Fibroblast of peridontal ligament (primary cell): ENCODE measurements at regions not wholly inside any gene's neighbourhood (a gene's known extent, or its start where the extent isn't known, plus 50 kb on each side); places are given as distances from the start of the nearest gene placed in this dataset.

Source experiments
- DNase-seq: peaks from one replicate; pipeline ENCODE4 v3.0.0-alpha.2; 2010; ENCODE audit errors: extremely low read depth

DNA sequence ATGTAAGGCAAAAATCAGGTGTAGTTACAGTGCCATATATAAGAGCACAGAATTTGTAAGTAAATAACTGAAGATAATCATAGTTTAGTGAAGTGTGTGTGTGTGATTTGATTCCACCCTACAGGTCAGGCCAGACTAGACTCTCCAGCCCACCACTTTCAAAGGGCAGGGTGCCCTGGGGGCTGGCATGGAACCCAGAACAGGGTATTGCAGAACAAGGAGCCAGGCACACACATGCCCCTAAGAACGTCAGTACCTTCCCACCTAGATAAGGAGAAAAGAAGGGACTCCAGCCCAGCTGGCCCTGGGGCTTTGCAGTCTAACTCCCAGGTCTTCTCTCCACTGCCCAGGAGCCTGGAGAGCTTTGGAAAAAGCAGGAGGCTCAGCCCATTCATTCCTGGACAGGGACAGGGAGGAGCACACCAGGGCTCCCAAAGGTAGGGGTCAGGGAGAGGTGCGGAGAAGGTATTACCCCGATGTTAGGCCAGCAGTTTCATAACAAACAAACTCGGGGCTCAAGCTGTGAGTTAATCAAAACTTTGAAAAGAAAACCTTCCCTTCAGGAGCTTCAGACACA lies 149.7 kb upstream of the VANGL1 start:
- no peak for DNase-seq

DNA sequence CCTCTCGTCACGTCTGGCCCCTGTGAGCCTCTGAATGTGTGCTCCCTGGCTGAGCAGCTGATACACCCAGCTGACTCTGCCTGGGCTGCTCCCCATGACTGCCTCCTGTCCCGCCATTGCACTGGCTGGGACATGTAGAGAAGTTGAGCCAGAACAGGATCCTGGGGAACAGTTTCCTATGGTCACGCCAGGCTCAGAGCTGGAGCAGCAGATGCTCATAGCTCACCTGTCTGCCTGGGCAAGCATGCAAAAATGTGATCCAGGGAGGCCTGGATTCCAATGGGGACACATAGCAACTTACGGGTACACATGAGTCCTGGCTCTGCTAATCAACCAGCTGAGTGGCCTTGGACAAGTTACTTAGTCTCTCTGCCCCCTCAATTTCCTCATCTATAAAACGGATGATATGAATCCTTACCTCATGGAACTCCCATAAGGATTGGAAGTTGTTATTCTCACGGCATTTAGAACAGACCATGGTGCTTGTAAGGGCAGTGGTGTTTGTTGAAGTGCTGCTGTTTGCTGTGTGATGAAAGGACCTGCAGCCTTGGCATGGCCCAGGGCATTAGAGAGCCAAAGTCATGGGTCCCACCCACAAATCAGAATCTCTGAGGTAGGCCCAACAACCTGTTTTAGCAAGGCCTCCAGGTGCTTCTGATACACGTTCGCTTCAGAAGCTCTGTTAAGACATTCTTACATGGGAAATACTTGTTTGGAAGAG lies 150.3 kb upstream of the VANGL1 start:
- DNase-seq, result no peak

- no peak for DNase-seq
Observed at GRCh38 chr1:115479055-115479482, 141.0 kb upstream of the NGF start.

GRCh38 chr1:115477071-115477470 lies 139.0 kb upstream of the NGF start:
- no peak for DNase-seq

DNA sequence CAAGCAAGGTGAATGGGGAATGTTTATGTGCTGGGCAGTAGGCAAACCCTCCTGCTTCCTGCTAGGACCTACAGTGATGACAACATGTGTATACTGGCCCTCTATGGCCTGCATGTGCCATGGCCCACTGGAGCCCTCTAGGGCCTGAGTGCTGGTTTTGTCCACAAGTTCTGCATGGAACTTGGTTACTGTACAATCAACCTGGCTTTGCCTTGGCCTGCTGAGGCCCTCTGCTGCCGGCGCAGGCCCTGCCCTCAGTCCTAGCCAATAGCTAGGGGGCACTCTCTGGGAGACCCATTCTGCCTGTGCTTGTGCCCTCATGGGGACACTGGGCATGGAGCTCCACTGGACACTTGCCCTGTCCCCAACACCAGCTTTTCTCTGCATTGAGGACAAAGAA lies 138.6 kb upstream of the NGF start:
- DNase-seq, result peak; percentile 27

- no peak for DNase-seq
Observed at GRCh38 chr1:115475901-115476300, 137.9 kb upstream of the NGF start.

- DNase-seq, result no peak
Observed at GRCh38 chr1:115475252-115475651, 137.2 kb upstream of the NGF start.

GRCh38 chr1:115473986-115474565 lies 136.0 kb upstream of the NGF start:
- no peak for DNase-seq

GRCh38 chr1:115469703-115470476 lies 131.8 kb upstream of the NGF start:
- DNase-seq, result peak; percentile 44

GRCh38 chr1:115467790-115468189 lies 129.7 kb upstream of the NGF start:
- DNase-seq, result no peak

DNA sequence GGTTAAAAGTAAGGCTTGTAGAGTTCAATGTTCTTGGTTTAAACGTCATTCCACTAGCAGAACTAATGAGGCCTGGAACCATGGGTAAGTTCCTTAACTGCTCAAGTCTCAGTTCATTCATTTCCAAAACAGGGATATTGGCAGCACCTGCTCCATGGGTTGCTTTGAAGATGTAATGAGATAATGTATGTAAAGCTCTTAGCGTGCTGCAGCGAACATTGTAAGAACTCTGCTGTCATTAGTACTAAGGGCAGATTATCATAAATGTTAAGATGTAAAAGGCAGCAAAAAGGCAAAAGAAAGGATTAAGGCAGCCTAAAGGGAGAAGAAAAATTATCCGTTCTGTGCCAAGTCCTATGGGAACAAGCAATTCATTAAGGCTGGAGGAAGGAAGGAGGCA lies 129.1 kb upstream of the NGF start:
- no peak for DNase-seq

- no peak for DNase-seq
Observed at GRCh38 chr1:115466433-115466832, 128.4 kb upstream of the NGF start.

DNA sequence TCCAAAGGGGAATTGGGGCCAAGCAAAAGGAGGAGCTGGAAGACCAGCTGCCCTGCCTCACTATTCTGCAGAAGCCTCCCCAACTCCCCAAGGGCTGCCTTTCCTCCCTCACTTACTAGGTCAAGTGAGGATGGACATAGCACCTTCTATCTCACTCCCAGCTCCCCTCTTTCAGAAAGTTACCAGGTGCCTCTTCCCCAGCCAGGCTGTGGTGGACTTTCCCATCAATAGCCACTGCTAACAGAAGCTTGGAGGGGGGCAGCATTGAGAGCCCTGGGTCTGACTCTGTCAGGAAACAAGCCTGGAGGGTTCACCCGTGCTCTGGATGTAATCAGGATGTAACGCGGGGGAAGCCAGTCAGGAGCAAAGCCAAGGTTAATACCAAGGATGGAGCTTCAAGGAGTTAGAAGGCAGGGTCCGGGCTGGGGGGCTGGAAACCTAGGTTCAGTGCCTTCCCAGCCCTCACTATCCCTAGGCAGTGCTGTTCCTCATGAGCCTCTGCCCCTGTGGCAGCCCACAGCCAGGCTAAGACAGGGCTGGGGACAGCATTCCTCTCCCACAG lies 127.8 kb upstream of the NGF start:
- DNase-seq, result no peak

GRCh38 chr1:115463347-115463746 lies 125.3 kb upstream of the NGF start:
- DNase-seq, result no peak

DNA sequence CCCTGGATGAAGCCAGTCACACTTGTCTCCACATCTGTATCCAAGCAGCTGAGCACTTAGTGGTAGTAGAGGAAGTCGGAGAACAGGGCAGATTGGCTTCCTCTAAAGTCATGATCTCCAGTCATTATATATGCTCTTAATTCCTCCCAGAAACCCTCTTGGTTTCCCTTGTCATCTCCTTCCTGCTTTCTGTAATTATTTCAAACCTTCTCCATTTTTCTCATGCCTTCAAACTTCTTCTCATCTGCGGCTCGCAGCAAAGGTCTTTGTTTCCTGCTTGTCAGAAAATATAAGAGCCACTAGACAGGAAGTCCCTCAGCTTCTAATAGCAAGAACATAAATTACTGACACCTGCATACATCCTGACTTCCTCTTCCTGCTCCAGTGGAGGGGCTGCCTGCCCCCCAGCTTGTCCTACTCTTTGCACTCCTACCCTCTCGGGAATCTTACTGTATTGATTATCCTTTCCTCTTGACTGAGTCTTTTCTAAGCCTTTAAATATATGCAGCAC lies 124.6 kb upstream of the NGF start:
- DNase-seq, result no peak

GRCh38 chr1:115461526-115461925 lies 123.5 kb upstream of the NGF start:
- no peak for DNase-seq

GRCh38 chr1:115459161-115459560 lies 121.1 kb upstream of the NGF start:
- DNase-seq, result no peak

DNA sequence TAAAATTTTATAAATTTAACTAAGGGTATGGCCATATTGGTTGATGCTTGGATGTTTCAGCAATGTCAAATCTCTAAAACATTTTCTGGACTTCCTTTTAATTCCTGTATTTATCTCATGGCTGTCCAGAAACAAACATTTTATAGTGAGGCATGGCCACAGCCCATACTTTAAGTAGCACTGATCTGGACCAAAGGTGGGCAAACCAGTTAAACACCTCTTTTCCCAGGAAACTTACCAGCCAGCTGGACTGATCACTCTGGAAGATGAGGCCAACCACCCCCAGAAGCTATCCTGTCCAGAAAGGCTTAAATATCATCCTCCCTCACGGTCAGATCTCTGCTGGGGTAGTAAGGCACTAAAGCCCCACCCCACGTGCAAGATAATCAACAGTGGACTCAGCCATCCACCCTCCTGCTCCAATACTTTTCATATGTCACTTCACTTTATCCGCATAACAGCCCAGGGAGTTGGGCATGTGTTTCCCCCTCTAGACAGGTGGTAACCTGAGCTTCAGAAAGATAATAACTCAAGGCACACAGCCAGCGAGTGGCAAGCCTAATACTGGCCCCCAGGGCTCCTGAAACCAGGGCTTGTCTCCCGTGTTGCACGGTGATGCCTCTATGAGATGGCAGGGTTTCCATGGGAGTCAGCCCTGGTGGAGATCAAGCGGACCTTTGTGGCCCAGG lies 120.5 kb upstream of the NGF start:
- no peak for DNase-seq

DNA sequence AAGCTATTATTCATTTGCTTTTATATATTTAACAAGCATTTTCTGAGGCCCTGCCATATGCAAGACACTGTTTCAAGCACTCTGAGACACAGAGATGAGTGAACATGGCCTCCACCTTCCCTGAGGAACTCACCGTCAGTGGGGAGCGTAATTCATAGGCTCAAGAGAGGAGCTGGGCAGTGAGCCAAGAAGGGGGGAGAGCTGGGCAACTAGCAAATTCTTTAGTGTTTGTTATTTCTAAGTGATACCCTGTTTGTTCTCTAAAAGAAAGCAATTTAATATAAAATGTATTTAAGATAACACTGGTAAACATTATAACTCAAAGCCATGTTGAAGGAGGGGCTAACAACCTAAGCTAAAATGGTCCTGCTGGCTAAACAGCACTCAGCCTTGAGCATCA lies 119.2 kb upstream of the NGF start:
- no peak for DNase-seq

DNA sequence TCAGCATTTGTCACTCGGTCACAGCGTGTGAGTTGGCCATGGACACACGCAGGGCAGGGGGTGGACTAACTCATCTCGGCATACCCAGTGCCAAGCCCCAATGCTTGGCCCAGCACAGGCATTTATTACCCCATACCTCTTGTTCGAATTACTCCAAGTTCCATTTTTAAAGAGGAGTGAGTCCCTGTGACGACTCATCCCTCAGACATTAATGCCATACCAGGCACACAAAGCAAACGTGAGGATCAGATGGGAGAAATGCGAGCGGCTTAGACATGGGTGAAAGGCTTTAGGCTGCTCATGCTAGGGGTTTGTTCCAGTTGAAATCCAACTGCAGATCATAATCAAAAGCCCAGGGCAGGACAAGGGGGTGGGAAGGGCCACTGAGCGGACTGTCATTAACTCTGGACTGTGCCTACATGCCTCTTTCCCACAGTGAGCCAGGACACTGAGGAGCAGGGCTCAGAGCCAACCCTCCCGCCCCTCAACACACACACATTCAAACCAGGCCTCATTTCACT lies 118.5 kb upstream of the NGF start:
- peak; percentile 50 for DNase-seq

DNA sequence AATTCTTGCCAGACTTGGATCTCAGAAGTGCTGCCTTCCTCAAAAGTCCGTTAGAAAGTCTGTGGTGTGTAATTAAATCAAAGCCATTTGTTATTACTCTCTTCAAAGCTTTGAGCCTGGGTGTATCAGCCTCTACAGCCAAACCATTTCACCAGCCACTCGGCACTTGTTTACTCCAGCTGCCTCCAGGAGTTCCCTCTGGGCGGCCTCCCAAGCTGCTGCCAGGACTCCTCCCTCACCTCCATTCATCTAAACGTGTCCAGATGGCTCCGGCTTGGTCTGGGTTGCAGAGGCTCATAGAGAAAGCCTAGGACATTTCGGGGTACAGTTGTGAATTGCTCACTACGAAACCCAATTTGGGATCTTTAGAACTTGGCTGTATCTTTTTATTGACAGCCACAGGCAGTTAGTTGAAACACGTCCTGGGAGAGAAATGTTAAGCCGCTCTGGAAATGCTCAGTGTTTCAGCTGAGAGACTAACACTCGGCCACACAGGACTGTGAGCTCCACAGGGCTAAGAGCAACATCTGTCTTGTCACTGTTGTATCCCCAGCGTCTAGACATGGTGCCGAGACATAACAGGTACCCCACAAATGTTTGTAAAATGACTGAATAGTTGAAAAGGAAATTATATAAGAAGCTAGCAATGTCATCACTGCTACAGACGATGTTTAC lies 116.9 kb upstream of the NGF start:
- DNase-seq, result peak; percentile 38
